Hippocampal formation (tissue), 2 donors: ENCODE measurements at regions not wholly inside any gene's neighbourhood (a gene's known extent, or its start where the extent isn't known, plus 50 kb on each side); places are given as distances from the start of the nearest gene placed in this dataset.
A peak's percentile ranks its signal among the peaks of the same experiment; 100 is the strongest.

Source experiments
- DNase-seq, 2 donors: peaks; one replicate each; lab custom pipeline; 2025; lab: John Stamatoyannopoulos, UW

DNA sequence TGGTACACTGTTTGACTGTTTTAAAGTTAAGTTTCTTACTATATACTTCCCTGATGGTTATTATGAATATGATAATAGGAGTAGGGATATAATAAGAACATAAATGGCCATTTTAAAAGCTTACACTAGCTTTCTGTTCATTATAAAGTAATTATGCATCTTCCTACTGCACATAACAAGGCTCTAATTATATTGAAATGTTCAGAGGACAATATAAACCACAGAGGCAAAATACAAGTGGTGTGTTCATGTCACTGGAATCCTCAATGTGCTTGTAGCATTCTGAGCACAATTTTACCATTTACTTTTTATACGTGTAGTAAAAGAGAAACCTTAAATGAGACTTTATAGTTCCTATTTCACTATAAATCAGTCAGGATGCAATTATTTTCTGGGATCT, 268.3 kb downstream of the TMA16 start:
- peak in 1 of 2 donors; percentile 41 for DNase-seq

DNA sequence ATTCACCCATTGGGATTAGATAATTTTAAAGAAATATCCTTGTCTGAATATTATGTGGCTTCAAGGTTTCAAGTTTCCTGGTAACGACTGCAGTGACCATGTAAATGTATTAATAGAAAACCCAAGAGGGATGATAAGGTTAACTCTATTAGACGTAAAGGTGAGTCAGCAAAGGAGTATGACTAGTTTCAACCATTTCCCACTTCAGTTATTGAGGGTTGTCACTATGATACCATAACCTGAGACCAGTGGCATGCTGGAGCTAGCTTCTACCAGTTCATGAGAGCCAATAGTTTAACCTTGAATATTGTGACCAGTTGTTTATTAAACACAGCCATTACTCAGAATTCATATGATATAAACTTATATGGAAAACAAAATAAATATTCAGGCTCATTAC, 270.1 kb downstream of the TMA16 start:
- no peak for DNase-seq

DNA sequence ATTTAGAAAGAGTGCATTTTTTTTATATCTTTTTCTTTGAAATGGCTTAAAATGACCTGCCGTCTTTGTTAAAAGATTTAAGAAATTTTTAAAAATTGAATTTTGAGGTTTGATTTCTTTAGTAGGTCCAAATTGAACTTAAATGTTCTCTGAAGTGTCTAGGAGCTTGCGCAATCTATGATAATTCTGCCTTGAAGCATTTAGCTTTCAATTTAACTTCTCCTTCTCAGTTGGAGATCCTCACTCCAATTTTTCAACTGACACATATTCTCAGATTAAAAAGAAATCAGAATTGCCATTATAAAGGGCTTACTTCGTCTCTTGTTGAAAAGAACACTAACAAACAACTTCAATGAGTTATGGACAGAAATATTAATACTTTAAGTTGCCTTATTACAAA, 273.5 kb downstream of the TMA16 start:
- no peak for DNase-seq

GRCh38 chr4:163772238-163772637, 277.7 kb downstream of the TMA16 start:
- DNase-seq: no peak

GRCh38 chr4:163773940-163774339, 279.4 kb downstream of the TMA16 start:
- DNase-seq: no peak

GRCh38 chr4:163776957-163777356, 282.5 kb downstream of the TMA16 start:
- DNase-seq: no peak

DNA sequence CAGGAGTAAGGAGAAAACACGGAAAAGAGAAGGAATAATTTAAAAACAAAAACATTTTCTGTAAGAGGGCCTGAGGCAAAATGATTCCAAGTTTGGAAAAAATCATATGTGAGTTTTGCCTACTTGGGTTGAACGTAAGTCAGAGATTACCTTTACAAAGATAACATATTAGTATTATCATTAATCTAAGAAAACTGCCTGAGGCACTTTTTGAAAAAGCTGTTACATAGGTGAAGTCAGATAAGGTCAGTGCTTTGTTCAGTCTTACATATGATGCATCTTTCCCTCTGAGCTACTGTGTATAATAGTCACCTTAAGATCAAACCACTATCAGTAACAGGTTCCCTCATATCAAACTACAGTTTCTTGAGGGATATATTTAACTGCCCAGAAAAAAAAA, 287.2 kb downstream of the TMA16 start:
- no peak for DNase-seq

DNA sequence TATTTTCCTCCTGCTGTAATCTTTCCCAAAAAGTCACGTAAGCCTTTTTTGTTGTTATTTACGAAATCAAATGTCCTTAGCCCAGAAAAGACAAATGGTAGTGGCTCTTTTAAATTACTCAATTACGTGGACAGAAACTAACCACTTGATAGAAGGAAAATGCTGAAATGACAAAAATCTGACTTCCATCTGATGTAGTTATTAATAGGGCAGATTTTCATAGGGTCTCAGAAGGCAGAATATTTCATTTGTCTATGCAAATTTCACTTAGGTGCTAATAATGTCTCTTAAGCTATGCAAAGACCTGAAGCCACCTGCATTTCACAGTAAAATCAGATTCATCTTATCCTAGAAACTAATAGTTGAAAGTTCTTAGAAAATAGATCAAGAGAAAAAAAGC, 295.7 kb downstream of the TMA16 start:
- no peak for DNase-seq

- no peak for DNase-seq
Measured at GRCh38 chr4:163795885-163796284, 301.4 kb downstream of the TMA16 start.

- no peak for DNase-seq
Measured at GRCh38 chr4:163804001-163804400, 309.5 kb downstream of the TMA16 start.

DNA sequence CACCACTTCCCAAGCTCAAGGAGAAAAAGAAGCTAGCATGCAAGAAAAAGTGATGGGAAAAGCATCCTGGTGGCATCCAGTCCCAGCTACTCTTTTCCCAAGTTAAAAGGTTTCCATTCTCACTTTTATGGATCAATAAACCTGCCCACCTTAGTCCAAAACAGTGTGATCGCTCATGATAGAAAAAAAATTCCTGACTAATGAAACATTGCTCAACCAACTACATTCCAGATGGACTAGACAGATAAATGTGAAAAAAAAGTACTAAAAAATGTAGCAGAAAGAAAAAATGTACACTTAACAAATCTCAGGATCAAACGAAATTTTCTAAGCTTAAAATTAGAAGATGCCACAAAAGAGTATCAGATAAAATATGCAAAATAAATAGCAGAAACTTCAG, 312.2 kb downstream of the TMA16 start:
- DNase-seq: no peak

- no peak for DNase-seq
Measured at GRCh38 chr4:163808011-163808410, 313.5 kb downstream of the TMA16 start.

DNA sequence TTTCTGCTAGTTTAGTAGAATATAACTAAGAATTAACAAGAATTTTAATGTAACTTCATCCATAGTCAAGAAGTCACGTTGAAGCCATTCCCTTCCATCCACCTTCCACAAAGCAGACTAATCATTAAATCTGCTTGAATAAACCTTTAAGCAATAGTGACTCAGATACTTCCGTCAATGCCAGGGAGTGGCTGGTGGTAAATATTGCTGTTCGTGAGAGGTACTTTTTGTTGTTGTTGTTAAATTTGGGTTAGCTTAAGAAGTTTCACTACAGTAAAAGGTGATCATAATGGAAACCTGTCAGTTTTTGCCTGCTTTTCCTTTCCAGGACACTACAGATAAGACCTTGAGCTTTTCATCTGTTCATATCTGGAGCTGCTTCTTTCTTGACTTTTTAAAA, 316.3 kb downstream of the TMA16 start:
- DNase-seq: no peak

- no peak for DNase-seq
Measured at GRCh38 chr4:163815776-163816175, 321.3 kb downstream of the TMA16 start.

DNA sequence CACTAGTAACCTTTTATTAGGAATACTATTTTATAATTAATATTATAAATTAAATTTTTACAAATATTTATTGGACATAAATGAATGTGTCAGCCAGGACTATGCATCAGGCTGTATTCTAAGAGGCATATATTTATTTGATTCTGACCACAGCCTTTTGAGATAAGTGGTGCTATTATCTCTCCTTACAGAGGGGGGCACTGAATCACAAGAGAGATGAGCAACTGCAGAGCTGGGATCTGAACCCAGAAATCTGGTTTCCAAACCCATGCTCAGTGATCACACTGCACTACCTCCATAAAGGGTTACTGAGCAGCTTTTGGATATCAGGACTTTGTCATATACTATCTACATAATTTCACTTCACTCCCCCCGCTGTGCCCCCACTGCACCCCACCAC, 322.0 kb downstream of the TMA16 start:
- no peak for DNase-seq

- no peak for DNase-seq
Measured at GRCh38 chr4:163818673-163819072, 324.2 kb downstream of the TMA16 start.

- DNase-seq: no peak
Measured at GRCh38 chr4:163833669-163834068, 339.2 kb downstream of the TMA16 start.

- DNase-seq: no peak
Measured at GRCh38 chr4:163846008-163846407, 351.5 kb downstream of the TMA16 start.

GRCh38 chr4:163852246-163852645, 357.8 kb downstream of the TMA16 start:
- DNase-seq: no peak

DNA sequence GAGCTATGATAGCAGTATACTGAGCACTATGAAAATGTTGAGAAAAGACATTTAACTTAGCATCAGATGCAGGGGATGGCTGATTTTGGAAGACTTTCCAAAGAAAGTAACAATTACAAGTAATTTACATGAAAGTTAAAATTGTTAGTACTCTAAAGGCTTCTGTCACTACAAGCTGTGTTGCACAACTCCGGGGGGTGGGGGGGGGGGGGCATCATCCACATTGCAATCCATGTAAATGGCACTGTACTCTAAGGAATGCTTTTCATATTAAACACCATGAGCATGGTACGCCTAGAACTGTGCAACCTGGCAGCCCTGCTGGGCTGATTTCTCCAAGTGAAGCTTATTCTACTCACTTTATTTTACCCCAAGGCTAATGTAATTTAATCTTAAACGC, 363.4 kb downstream of the TMA16 start:
- no peak for DNase-seq

DNA sequence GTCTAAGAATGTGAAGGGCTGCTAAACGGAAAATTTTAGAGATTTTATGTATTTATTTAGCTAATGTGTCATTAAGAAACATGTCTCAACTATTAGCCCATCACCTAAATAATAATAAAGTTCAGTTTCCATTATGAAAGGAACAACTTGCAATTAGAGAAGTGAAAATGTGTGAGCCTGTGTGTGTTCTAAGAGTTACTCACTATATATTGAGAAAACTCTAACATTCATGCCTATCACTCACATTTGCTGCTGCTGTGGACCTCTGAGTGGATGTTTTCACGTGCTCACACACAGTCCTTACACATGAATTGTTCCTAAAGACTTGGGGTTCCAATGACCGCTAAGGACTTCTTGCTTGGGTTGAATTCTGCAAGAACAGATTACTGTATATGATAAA, 364.0 kb downstream of the TMA16 start:
- DNase-seq: no peak

GRCh38 chr4:163863082-163863481, 368.6 kb downstream of the TMA16 start:
- DNase-seq: no peak

DNA sequence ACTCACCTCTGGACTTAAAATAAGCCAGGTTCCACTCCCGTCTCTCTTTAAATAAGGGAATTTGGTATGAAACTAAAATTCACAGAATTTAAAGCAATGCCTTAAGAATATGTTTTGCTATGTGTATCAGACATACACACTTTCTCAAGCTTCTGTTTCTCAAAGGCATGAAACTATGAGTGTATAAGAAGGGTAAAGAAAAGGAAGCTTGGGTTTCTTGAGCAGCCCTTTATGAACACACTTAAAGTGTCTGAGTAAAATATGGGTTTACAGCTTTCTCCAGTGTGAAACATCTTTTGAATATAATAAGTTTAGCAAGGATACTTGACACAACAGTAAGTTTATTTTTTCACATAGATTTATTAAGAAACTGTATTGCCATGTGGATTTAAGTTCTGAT, 370.5 kb downstream of the TMA16 start:
- no peak for DNase-seq

DNA sequence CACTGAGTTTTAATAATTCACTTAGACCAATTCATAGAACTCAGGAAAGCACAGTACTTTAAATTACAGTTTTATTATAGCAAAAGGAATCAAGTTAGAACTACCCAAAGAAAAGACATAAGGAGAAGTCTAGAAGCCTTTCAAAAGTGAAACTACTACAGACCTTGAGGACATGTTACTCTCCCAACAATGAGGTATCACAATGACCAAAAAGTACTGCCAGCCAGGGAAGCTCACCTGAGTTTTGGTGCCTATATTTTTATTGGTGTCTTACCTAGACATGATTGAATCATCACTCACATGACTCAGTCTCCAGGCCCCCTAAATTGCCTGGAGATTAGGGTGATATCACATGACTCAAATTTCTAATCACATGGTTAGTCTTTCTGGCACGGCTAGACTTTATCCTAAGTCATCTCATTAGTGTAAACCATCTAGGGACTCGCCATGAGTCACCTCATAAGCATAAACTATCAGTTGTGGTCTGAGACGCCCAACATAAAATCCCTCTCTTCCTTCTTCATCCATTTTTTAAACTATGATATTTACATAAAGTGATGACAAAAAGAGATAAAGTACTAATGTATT, 372.3 kb downstream of the TMA16 start:
- no peak for DNase-seq

DNA sequence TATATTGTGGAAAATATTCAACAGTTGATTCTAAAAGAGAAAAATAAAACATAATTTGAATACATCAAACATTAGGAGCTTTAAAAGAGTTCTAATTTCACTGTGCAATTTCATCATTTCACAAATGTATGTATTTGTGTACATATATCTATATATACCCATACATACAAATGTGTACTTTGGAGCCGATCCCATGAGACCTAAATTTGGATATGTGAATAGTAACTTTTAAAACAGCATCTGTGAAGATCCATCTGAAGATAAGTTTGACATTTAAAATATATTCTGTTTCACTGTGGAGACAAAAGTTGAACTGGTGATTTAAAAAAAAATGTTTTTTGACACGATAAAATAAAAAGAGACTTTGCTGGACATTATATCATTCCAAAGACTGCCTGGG, 374.0 kb downstream of the TMA16 start:
- DNase-seq: no peak
